Naive thymus-derived CD4-positive, alpha-beta T cell (primary cell): ENCODE measurements at regions not wholly inside any gene's neighbourhood (a gene's known extent, or its start where the extent isn't known, plus 50 kb on each side); places are given as distances from the start of the nearest gene placed in this dataset.

Source experiments
- ATAC-seq: fragments of 150-1000 bp; cut with Tn5 transposase; 2 replicates; pipeline ENCODE4 v1.10.0; 2021; ENCODE audit warnings: mild to moderate bottlenecking, moderate library complexity
- CTCF ChIA-PET: fragments of 350-600 bp; sonication (Branson Sonifier 250); formaldehyde crosslinking; loops from one replicate; lab custom pipeline; 2021; ENCODE audit warnings: antibody characterized with exemption; lab: Charles Lee
- POLR2A ChIA-PET: fragments of 350-600 bp; sonication (Branson Sonifier 250); formaldehyde crosslinking; loops from one replicate; lab custom pipeline; 2021; ENCODE audit warnings: antibody characterized with exemption, inconsistent platforms; lab: Charles Lee
- DNase-seq, 9 donors: peaks; one replicate each; pipeline versions ENCODE4 v3.0.0 to v3.0.0-alpha.2; 2020 to 2022; ENCODE audit warnings: mixed read lengths in 1 of 9
- H3K27ac ChIP-seq: one replicate; pipeline ENCODE4 v1.7.0; 2013; ENCODE audit warnings: mild to moderate bottlenecking, low read depth, low read length, moderate library complexity
- H3K27me3 ChIP-seq, 2 donors: one replicate each; pipeline ENCODE4 v1.7.0; 2013; ENCODE audit warnings: low read length in 2 of 2, mild to moderate bottlenecking in 2 of 2, moderate library complexity in 2 of 2; ENCODE audit not compliant: control insufficient read depth in 2 of 2, insufficient read depth in 2 of 2
- H3K36me3 ChIP-seq, 3 experiments: 1 replicate in 2 of 3; 2 replicates in 1 of 3; pipeline ENCODE4 v1.7.0; 2013; ENCODE audit warnings: low read length in 3 of 3, mild to moderate bottlenecking in 3 of 3, moderate library complexity in 1 of 3; ENCODE audit not compliant: insufficient read depth in 3 of 3, control insufficient read depth in 2 of 3
- H3K4me1 ChIP-seq, 2 donors: one replicate each; pipeline ENCODE4 v1.7.0; 2013; ENCODE audit warnings: low read length in 2 of 2, mild to moderate bottlenecking in 2 of 2, moderate library complexity in 1 of 2; ENCODE audit not compliant: control insufficient read depth in 2 of 2, insufficient read depth in 2 of 2
- H3K4me3 ChIP-seq: 2 replicates; pipeline ENCODE4 v1.7.0; 2013; ENCODE audit warnings: mild to moderate bottlenecking, low read length
- H3K9me3 ChIP-seq, 3 experiments: 1 replicate in 2 of 3; 2 replicates in 1 of 3; pipeline ENCODE4 v1.7.0; 2013; ENCODE audit warnings: low read length in 3 of 3; ENCODE audit not compliant: control insufficient read depth in 2 of 3
- H3K27ac Mint-ChIP-seq, 9 donors: one replicate each; pipeline ENCODE4 v1.8.0; 2020 to 2022; ENCODE audit warnings: mixed read lengths in 9 of 9, mild to moderate bottlenecking in 8 of 9, moderate library complexity in 5 of 9, inconsistent platforms in 2 of 9
- H3K27me3 Mint-ChIP-seq, 5 donors: one replicate each; pipeline ENCODE4 v1.8.0; 2021 to 2022; ENCODE audit warnings: mixed read lengths in 5 of 5, mild to moderate bottlenecking in 1 of 5
- H3K36me3 Mint-ChIP-seq, 5 donors: one replicate each; pipeline ENCODE4 v1.8.0; 2020 to 2022; ENCODE audit warnings: mixed read lengths in 5 of 5, mild to moderate bottlenecking in 3 of 5, inconsistent platforms in 1 of 5
- H3K4me1 Mint-ChIP-seq, 7 donors: one replicate each; pipeline ENCODE4 v1.8.0; 2020 to 2022; ENCODE audit warnings: mixed read lengths in 7 of 7, mild to moderate bottlenecking in 3 of 7, inconsistent platforms in 1 of 7
- H3K4me3 Mint-ChIP-seq, 10 donors: one replicate each; pipeline ENCODE4 v1.8.0; 2020 to 2022; ENCODE audit warnings: mild to moderate bottlenecking in 10 of 10, mixed read lengths in 10 of 10, moderate library complexity in 6 of 10, inconsistent platforms in 2 of 10
- H3K9me3 Mint-ChIP-seq, 11 donors: one replicate each; pipeline ENCODE4 v1.8.0; 2020 to 2022; ENCODE audit warnings: mixed read lengths in 11 of 11, mild to moderate bottlenecking in 4 of 11, inconsistent platforms in 1 of 11, moderate library complexity in 1 of 11
- intact Hi-C, 2 donors: fragments of 100-400 bp; cut with micrococcal nuclease; formaldehyde crosslinking; loops; one replicate each; pipeline ENCODE4 v1.15.1; 2023

DNA sequence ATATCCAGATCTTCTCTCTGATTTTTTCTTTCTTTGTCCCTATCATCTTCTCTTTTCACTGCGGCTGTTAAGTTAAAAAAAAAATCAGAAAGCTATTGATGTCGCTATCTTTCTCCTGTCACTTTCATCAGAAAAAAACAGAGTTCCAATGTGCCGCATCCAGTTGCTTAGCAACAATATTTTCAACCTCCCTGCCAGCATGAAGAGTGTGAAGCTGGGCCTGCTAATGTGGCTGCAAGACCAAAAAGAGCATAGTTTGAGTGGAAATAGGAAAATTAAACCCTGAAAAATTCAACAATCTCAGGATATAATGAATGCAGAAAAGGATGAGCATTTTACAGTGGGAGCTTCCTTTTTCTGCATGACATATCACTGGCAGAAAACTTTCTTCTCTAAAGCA is 1025.4 kb upstream of the LRFN5 start:
- DNase-seq (no peak), ATAC-seq (no peak)
- no peaks in the 10 kb centered on the region for H3K27me3 Mint-ChIP-seq
- peaks cover 0 to 6% (median 0%) of the 10 kb centered on the region in 11 donors for H3K9me3 Mint-ChIP-seq
- Histone ChIP-seq H3K36me3 (no peaks in the 10 kb centered on the region), H3K4me1 (no peaks in the 10 kb centered on the region), H3K4me3 (no peak overlapping the region), H3K9me3 (no peaks in the 10 kb centered on the region), H3K27me3 (no peaks in the 10 kb centered on the region), H3K27ac (no peak overlapping the region)
- no peak overlapping the region for H3K27ac Mint-ChIP-seq
- intact Hi-C loops: loop anchor here in 1 of 2 donors (2.0 kb wide), 1 partner anchor 14 kb away; no protein-coding TSS in a partner anchor
- H3K4me1 Mint-ChIP-seq: no peaks in the 10 kb centered on the region
- H3K4me3 Mint-ChIP-seq: no peak overlapping the region
- ChIA-PET POLR2A (no interaction called here), CTCF (no interaction called here)
- H3K36me3 Mint-ChIP-seq: no peaks in the 10 kb centered on the region

DNA sequence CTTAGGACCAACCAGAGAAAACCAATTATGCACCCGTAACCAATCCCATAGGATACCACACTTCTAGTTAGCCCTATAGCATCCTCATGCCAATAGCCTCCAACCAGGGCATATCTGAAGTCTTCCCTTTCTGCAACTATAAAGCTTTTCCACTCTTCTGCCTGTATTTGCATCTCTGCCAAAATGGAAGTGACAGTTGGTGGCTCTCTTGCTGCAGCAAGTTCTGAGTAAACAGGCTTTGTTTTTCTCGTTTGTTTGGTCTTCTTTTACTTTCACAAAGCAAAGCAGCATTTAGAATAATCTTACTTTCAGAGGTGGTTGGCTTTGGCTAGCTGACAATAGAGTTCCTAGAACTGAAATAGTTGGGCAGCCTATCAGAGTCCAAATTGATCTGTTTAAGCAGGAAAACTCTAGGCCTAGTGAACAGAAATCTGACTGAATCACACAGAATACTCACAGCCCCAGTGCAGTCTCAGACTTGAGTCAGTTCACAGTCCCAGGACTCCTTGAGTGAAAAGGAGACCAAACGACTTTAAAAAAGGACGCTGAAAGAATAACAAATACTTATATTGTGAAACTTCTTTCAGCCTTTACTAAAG is 1029.7 kb upstream of the LRFN5 start:
- ATAC-seq: no peak
- Histone ChIP-seq H3K4me1 (no peaks in the 10 kb centered on the region), H3K36me3 (no peaks in the 10 kb centered on the region), H3K27ac (no peak overlapping the region), H3K27me3 (no peaks in the 10 kb centered on the region), H3K4me3 (no peak overlapping the region), H3K9me3 (no peaks in the 10 kb centered on the region)
- H3K9me3 Mint-ChIP-seq: peaks cover 0 to 9% (median 0%) of the 10 kb centered on the region in 11 donors
- H3K27ac Mint-ChIP-seq: no peak overlapping the region
- H3K4me3 Mint-ChIP-seq: no peak overlapping the region
- ChIA-PET CTCF (no interaction called here), POLR2A (no interaction called here)
- no peaks in the 10 kb centered on the region for H3K4me1 Mint-ChIP-seq
- intact Hi-C loops: no loop called here
- no peaks in the 10 kb centered on the region for H3K36me3 Mint-ChIP-seq
- peaks cover 0 to 5% (median 0%) of the 10 kb centered on the region in 5 donors for H3K27me3 Mint-ChIP-seq
- no peak for DNase-seq

DNA sequence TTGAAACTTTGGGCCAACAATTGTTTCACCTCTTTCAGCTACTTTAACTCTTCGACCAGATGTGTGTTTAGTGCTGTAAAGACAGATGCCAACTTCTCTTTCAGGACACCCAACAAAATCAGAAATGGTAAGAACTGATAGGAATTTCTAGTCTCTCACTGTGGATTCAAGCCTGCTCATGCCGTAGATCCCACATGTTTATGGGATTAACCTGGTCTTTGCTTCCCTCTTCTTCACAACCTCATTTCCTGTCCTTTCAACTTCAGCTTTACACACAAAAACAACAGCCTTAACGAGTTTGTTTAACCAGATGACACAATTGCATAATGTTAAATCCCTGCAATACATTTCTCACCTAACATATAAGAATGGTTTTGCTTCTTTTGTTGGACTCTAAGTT is 1031.9 kb upstream of the LRFN5 start:
- DNase-seq (no peak), ATAC-seq (no peak)
- no peak overlapping the region for H3K27ac Mint-ChIP-seq
- no peak overlapping the region for H3K4me3 ChIP-seq
- H3K27me3 ChIP-seq: no peaks in the 10 kb centered on the region
- intact Hi-C loops: no loop called here
- no peak overlapping the region for H3K27ac ChIP-seq
- H3K4me1 Mint-ChIP-seq: no peaks in the 10 kb centered on the region
- no peaks in the 10 kb centered on the region for H3K9me3 ChIP-seq
- H3K9me3 Mint-ChIP-seq: peaks cover 0 to 9% (median 0%) of the 10 kb centered on the region in 11 donors
- peaks cover 0 to 5% (median 0%) of the 10 kb centered on the region in 5 donors for H3K27me3 Mint-ChIP-seq
- no peaks in the 10 kb centered on the region for H3K4me1 ChIP-seq
- CTCF ChIA-PET: no interaction called here
- no peak overlapping the region for H3K4me3 Mint-ChIP-seq
- H3K36me3 Mint-ChIP-seq: no peaks in the 10 kb centered on the region
- POLR2A ChIA-PET: no interaction called here
- no peaks in the 10 kb centered on the region for H3K36me3 ChIP-seq

DNA sequence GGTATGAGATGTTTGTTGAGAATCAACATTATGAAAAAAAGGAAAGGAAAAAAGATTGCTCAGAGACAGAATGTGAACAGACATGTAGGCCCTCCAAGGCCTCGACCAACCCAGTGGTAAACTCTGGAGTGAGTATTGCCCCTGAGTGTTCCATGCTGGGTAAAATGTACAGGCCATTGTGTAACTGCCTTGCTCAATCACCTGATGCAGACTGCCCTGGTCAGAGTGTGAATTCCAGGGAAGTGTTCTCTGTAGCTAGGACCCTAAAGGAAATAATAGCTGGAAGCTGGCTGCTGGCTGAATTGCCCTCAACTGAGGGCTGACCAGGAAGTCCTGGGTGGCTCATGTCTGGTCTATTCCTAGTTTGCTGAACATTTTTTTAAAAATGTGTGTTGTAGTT is 1081.4 kb upstream of the LRFN5 start:
- H3K9me3 Mint-ChIP-seq: peaks cover 0 to 4% (median 0%) of the 10 kb centered on the region in 11 donors
- H3K4me1 ChIP-seq: no peaks in the 10 kb centered on the region
- ChIA-PET POLR2A (no interaction called here), CTCF (interaction anchor here (0.6 kb wide), 1 partner anchor 238 kb away, joined by 3 read pairs; no protein-coding TSS in a partner anchor)
- ATAC-seq (no peak), DNase-seq (no peak)
- no peaks in the 10 kb centered on the region for H3K36me3 Mint-ChIP-seq
- no peak overlapping the region for H3K4me3 ChIP-seq
- H3K27me3 Mint-ChIP-seq: no peaks in the 10 kb centered on the region
- intact Hi-C loops: no loop called here
- no peaks in the 10 kb centered on the region for H3K4me1 Mint-ChIP-seq
- H3K9me3 ChIP-seq: no peaks in the 10 kb centered on the region
- no peak overlapping the region for H3K4me3 Mint-ChIP-seq
- H3K27ac Mint-ChIP-seq: no peak overlapping the region
- no peaks in the 10 kb centered on the region for H3K27me3 ChIP-seq
- no peaks in the 10 kb centered on the region for H3K36me3 ChIP-seq
- H3K27ac ChIP-seq: no peak overlapping the region

DNA sequence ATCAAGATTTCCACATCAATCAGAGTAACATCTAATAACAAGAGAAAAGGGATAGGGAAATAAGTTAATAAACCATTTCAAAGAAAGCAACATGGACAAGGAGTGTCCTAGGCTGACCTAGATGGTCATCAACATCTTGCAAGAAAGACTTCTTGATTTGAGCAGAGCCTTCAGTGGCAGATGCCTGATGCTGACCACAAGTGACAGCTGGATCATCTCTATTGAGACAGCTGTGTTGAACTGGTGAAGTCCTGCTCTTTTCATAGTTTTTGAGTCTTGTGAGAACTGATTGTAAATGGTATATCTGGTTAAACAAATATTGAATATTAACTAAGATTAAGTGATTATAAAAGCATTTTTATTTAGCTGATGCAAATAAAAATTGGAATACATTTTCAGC is 1083.6 kb upstream of the LRFN5 start:
- Histone ChIP-seq H3K27ac (no peak overlapping the region), H3K27me3 (no peaks in the 10 kb centered on the region), H3K36me3 (no peaks in the 10 kb centered on the region), H3K4me1 (no peaks in the 10 kb centered on the region), H3K9me3 (no peaks in the 10 kb centered on the region), H3K4me3 (no peak overlapping the region)
- ChIA-PET POLR2A (no interaction called here), CTCF (no interaction called here)
- ATAC-seq (no peak), DNase-seq (no peak)
- Mint-ChIP-seq H3K36me3 (no peaks in the 10 kb centered on the region), H3K9me3 (peaks cover 0 to 4% (median 0%) of the 10 kb centered on the region in 11 donors), H3K27ac (no peak overlapping the region), H3K4me1 (no peaks in the 10 kb centered on the region), H3K4me3 (no peak overlapping the region), H3K27me3 (no peaks in the 10 kb centered on the region)
- intact Hi-C loops: no loop called here

DNA sequence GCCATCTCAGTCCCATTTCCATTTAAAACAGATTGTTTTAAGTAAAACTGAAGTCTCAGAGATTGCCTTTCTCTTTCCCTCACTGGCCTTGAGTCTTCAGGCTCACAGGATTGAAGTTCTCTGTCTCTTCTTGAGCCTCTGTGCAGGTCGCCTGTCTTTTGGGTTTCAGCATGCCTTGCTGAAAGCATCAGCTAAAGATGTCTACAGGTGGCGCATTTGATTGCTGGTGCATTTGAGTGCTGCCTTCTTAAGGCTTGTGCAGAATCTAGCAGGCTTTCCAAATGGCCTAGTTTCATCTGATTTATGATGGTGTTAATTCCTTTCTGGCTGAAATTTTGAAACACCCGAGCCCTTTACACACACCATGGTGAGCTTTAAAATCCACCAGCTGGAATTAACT is 1062.2 kb upstream of the FBXO33 start:
- ChIA-PET CTCF (no interaction called here), POLR2A (no interaction called here)
- intact Hi-C loops: no loop called here
- Histone ChIP-seq H3K4me1 (no peaks in the 10 kb centered on the region), H3K27ac (no peak overlapping the region), H3K9me3 (no peaks in the 10 kb centered on the region), H3K36me3 (no peaks in the 10 kb centered on the region), H3K27me3 (no peaks in the 10 kb centered on the region), H3K4me3 (no peak overlapping the region)
- H3K36me3 Mint-ChIP-seq: no peaks in the 10 kb centered on the region
- no peaks in the 10 kb centered on the region for H3K27me3 Mint-ChIP-seq
- H3K4me1 Mint-ChIP-seq: peaks cover 0 to 2% (median 0%) of the 10 kb centered on the region in 7 donors
- DNase-seq: no peak
- peaks cover 0 to 9% (median 0%) of the 10 kb centered on the region in 11 donors for H3K9me3 Mint-ChIP-seq
- H3K4me3 Mint-ChIP-seq: no peak overlapping the region
- H3K27ac Mint-ChIP-seq: no peak overlapping the region
- ATAC-seq: no peak

DNA sequence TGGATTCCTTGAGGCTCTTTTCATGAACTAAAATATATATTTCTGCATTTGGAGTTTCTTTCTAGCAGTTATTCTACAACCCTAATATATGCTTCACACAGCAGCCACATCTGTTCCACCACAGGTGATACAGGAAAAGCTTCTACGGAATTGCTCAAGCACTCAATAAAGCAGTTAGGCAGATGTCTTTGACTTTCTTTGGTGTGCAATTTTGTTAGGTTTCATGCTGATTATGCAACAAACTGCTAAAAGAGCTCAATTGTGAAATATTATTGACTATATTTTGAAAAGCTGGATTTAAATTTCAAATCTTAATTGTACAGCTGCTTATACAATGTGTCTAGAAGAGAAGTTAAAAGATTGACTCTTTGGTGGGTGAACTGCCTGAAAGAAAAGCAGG is 1055.6 kb upstream of the FBXO33 start:
- Histone ChIP-seq H3K36me3 (no peaks in the 10 kb centered on the region), H3K4me3 (no peak overlapping the region), H3K27me3 (no peaks in the 10 kb centered on the region), H3K4me1 (no peaks in the 10 kb centered on the region), H3K9me3 (no peaks in the 10 kb centered on the region), H3K27ac (no peak overlapping the region)
- Mint-ChIP-seq H3K4me1 (no peaks in the 10 kb centered on the region), H3K27ac (no peak overlapping the region), H3K27me3 (no peaks in the 10 kb centered on the region), H3K36me3 (no peaks in the 10 kb centered on the region), H3K4me3 (no peak overlapping the region), H3K9me3 (peaks cover 0 to 3% (median 0%) of the 10 kb centered on the region in 11 donors)
- ChIA-PET CTCF (no interaction called here), POLR2A (no interaction called here)
- intact Hi-C loops: no loop called here
- no peak for ATAC-seq
- DNase-seq: no peak
